Activated naive CD4-positive, alpha-beta T cell treated with anti-CD3 and anti-CD28 coated beads, Interleukin-2, amount 10 ng/mL, durations not matched to agents 7 days and 5 days (primary cell): ENCODE measurements at regions not wholly inside any gene's neighbourhood (a gene's known extent, or its start where the extent isn't known, plus 50 kb on each side); places are given as distances from the start of the nearest gene placed in this dataset.

ENCODE experiments used
- CTCF ChIA-PET: fragments of 350-600 bp; sonication (Branson Sonifier 250); formaldehyde crosslinking; loops from one replicate; lab custom pipeline; 2021; ENCODE audit warnings: antibody characterized with exemption; lab: Charles Lee
- DNase-seq: peaks from one replicate; pipeline ENCODE4 v3.0.0-alpha.2; 2020
- H3K27ac Mint-ChIP-seq: one replicate; pipeline ENCODE4 v1.8.0; 2021; ENCODE audit warnings: mild to moderate bottlenecking, moderate library complexity, mixed read lengths
- H3K27me3 Mint-ChIP-seq: one replicate; pipeline ENCODE4 v1.8.0; 2021; ENCODE audit warnings: mild to moderate bottlenecking, mixed read lengths
- H3K36me3 Mint-ChIP-seq: one replicate; pipeline ENCODE4 v1.8.0; 2021; ENCODE audit warnings: mixed read lengths
- H3K4me1 Mint-ChIP-seq: one replicate; pipeline ENCODE4 v1.8.0; 2021; ENCODE audit warnings: mixed read lengths
- H3K4me3 Mint-ChIP-seq: one replicate; pipeline ENCODE4 v1.8.0; 2021; ENCODE audit warnings: mild to moderate bottlenecking, moderate library complexity, mixed read lengths
- H3K9me3 Mint-ChIP-seq: one replicate; pipeline ENCODE4 v1.8.0; 2021; ENCODE audit warnings: mixed read lengths

GRCh38 chr7:19623676-19624075, 85.2 kb downstream of the POLR1F start:
- no peak overlapping the region for H3K4me3 Mint-ChIP-seq
- no peaks in the 10 kb centered on the region for H3K36me3 Mint-ChIP-seq
- peaks cover 2% of the 10 kb centered on the region for H3K9me3 Mint-ChIP-seq
- no peaks in the 10 kb centered on the region for H3K27me3 Mint-ChIP-seq
- no peak for DNase-seq
- H3K27ac Mint-ChIP-seq = no peak overlapping the region
- no peaks in the 10 kb centered on the region for H3K4me1 Mint-ChIP-seq
- CTCF ChIA-PET = no interaction called here

GRCh38 chr7:19621740-19622139, 87.1 kb downstream of the POLR1F start:
- no peak overlapping the region for H3K27ac Mint-ChIP-seq
- H3K4me1 Mint-ChIP-seq = no peaks in the 10 kb centered on the region
- H3K9me3 Mint-ChIP-seq = no peaks in the 10 kb centered on the region
- H3K27me3 Mint-ChIP-seq = no peaks in the 10 kb centered on the region
- CTCF ChIA-PET = no interaction called here
- H3K36me3 Mint-ChIP-seq = no peaks in the 10 kb centered on the region
- H3K4me3 Mint-ChIP-seq = no peak overlapping the region
- DNase-seq = no peak

- Mint-ChIP-seq H3K27me3 (no peaks in the 10 kb centered on the region), H3K4me3 (no peak overlapping the region), H3K36me3 (no peaks in the 10 kb centered on the region), H3K27ac (no peak overlapping the region), H3K9me3 (no peaks in the 10 kb centered on the region), H3K4me1 (no peaks in the 10 kb centered on the region)
- CTCF ChIA-PET = no interaction called here
- no peak for DNase-seq
These were observed 88.4 kb downstream of the POLR1F start for GRCh38 chr7:19620470-19620869.

- CTCF ChIA-PET = no interaction called here
- Mint-ChIP-seq H3K27ac (no peak overlapping the region), H3K4me1 (no peaks in the 10 kb centered on the region), H3K9me3 (no peaks in the 10 kb centered on the region), H3K27me3 (no peaks in the 10 kb centered on the region), H3K36me3 (no peaks in the 10 kb centered on the region), H3K4me3 (no peak overlapping the region)
- DNase-seq = no peak
These were observed 89.7 kb downstream of the POLR1F start for GRCh38 chr7:19619122-19619521.

GRCh38 chr7:19617901-19618300, 90.9 kb downstream of the POLR1F start:
- Mint-ChIP-seq H3K27ac (no peak overlapping the region), H3K36me3 (no peaks in the 10 kb centered on the region), H3K9me3 (no peaks in the 10 kb centered on the region), H3K4me3 (no peak overlapping the region), H3K27me3 (no peaks in the 10 kb centered on the region), H3K4me1 (no peaks in the 10 kb centered on the region)
- CTCF ChIA-PET = no interaction called here
- no peak for DNase-seq

- H3K4me3 Mint-ChIP-seq = no peak overlapping the region
- H3K27ac Mint-ChIP-seq = no peak overlapping the region
- no peaks in the 10 kb centered on the region for H3K36me3 Mint-ChIP-seq
- H3K27me3 Mint-ChIP-seq = no peaks in the 10 kb centered on the region
- CTCF ChIA-PET = no interaction called here
- no peaks in the 10 kb centered on the region for H3K9me3 Mint-ChIP-seq
- DNase-seq = no peak
- no peaks in the 10 kb centered on the region for H3K4me1 Mint-ChIP-seq
These were observed 98.5 kb downstream of the POLR1F start for GRCh38 chr7:19610194-19610943.

GRCh38 chr7:19589446-19589845, 119.4 kb downstream of the POLR1F start:
- Mint-ChIP-seq H3K4me1 (no peaks in the 10 kb centered on the region), H3K36me3 (no peaks in the 10 kb centered on the region), H3K27me3 (no peaks in the 10 kb centered on the region), H3K9me3 (no peaks in the 10 kb centered on the region), H3K27ac (no peak overlapping the region), H3K4me3 (no peak overlapping the region)
- no peak for DNase-seq
- CTCF ChIA-PET = no interaction called here

GRCh38 chr7:19587291-19587690, 121.5 kb downstream of the POLR1F start:
- no peaks in the 10 kb centered on the region for H3K36me3 Mint-ChIP-seq
- no peak overlapping the region for H3K4me3 Mint-ChIP-seq
- H3K9me3 Mint-ChIP-seq = no peaks in the 10 kb centered on the region
- DNase-seq = no peak
- H3K4me1 Mint-ChIP-seq = no peaks in the 10 kb centered on the region
- CTCF ChIA-PET = no interaction called here
- H3K27me3 Mint-ChIP-seq = no peaks in the 10 kb centered on the region
- no peak overlapping the region for H3K27ac Mint-ChIP-seq

- no peak for DNase-seq
- Mint-ChIP-seq H3K4me1 (no peaks in the 10 kb centered on the region), H3K9me3 (peaks cover 1% of the 10 kb centered on the region), H3K27me3 (no peaks in the 10 kb centered on the region), H3K27ac (no peak overlapping the region), H3K36me3 (no peaks in the 10 kb centered on the region), H3K4me3 (no peak overlapping the region)
- CTCF ChIA-PET = no interaction called here
These were observed 123.1 kb downstream of the POLR1F start for GRCh38 chr7:19585761-19586160.

- H3K36me3 Mint-ChIP-seq = no peaks in the 10 kb centered on the region
- no peak for DNase-seq
- CTCF ChIA-PET = no interaction called here
These were observed 132.8 kb downstream of the POLR1F start for GRCh38 chr7:19575909-19576557.

GRCh38 chr7:19574131-19574530, 134.7 kb downstream of the POLR1F start:
- no peak overlapping the region for H3K27ac Mint-ChIP-seq

More at GRCh38 chr7:19575909-19576557, 132.8 kb downstream of the POLR1F start:
- H3K9me3 Mint-ChIP-seq = no peaks in the 10 kb centered on the region
- H3K27me3 Mint-ChIP-seq = no peaks in the 10 kb centered on the region
- no peaks in the 10 kb centered on the region for H3K4me1 Mint-ChIP-seq
- no peak overlapping the region for H3K4me3 Mint-ChIP-seq
- H3K27ac Mint-ChIP-seq = no peak overlapping the region

GRCh38 chr7:19572566-19572965, 136.3 kb downstream of the POLR1F start:
- H3K27ac Mint-ChIP-seq = no peak overlapping the region
- peaks cover 2% of the 10 kb centered on the region for H3K9me3 Mint-ChIP-seq
- H3K4me1 Mint-ChIP-seq = no peaks in the 10 kb centered on the region
- no peaks in the 10 kb centered on the region for H3K36me3 Mint-ChIP-seq
- no peak overlapping the region for H3K4me3 Mint-ChIP-seq
- CTCF ChIA-PET = no interaction called here
- DNase-seq = no peak
- H3K27me3 Mint-ChIP-seq = no peaks in the 10 kb centered on the region

More at GRCh38 chr7:19574131-19574530, 134.7 kb downstream of the POLR1F start:
- CTCF ChIA-PET = no interaction called here
- Mint-ChIP-seq H3K4me1 (no peaks in the 10 kb centered on the region), H3K27me3 (no peaks in the 10 kb centered on the region), H3K9me3 (no peaks in the 10 kb centered on the region), H3K36me3 (no peaks in the 10 kb centered on the region), H3K4me3 (no peak overlapping the region)
- DNase-seq = no peak

GRCh38 chr7:19567011-19567410, 141.8 kb downstream of the POLR1F start:
- Mint-ChIP-seq H3K36me3 (no peaks in the 10 kb centered on the region), H3K4me3 (no peak overlapping the region), H3K27ac (no peak overlapping the region), H3K27me3 (no peaks in the 10 kb centered on the region), H3K4me1 (no peaks in the 10 kb centered on the region), H3K9me3 (peaks cover 2% of the 10 kb centered on the region)
- no peak for DNase-seq
- CTCF ChIA-PET = no interaction called here

- no peak overlapping the region for H3K4me3 Mint-ChIP-seq
- H3K4me1 Mint-ChIP-seq = no peaks in the 10 kb centered on the region
- H3K36me3 Mint-ChIP-seq = no peaks in the 10 kb centered on the region
- H3K27ac Mint-ChIP-seq = no peak overlapping the region
- CTCF ChIA-PET = interaction anchor here (0.6 kb wide), 1 partner anchor 33 kb away, joined by 4 read pairs; no protein-coding TSS in a partner anchor
- H3K27me3 Mint-ChIP-seq = no peaks in the 10 kb centered on the region
- no peak for DNase-seq
- H3K9me3 Mint-ChIP-seq = peaks cover 2% of the 10 kb centered on the region
These were observed 143.2 kb downstream of the POLR1F start for GRCh38 chr7:19565602-19566001.

- no peaks in the 10 kb centered on the region for H3K4me1 Mint-ChIP-seq
- CTCF ChIA-PET = no interaction called here
These were observed 147.6 kb downstream of the POLR1F start for GRCh38 chr7:19561121-19561805.

More at GRCh38 chr7:19561121-19561805, 147.6 kb downstream of the POLR1F start:
- H3K27ac Mint-ChIP-seq = no peak overlapping the region
- H3K27me3 Mint-ChIP-seq = no peaks in the 10 kb centered on the region
- no peaks in the 10 kb centered on the region for H3K36me3 Mint-ChIP-seq
- no peak for DNase-seq
- no peak overlapping the region for H3K4me3 Mint-ChIP-seq
- H3K9me3 Mint-ChIP-seq = no peaks in the 10 kb centered on the region
